HEK293T (cell line): ENCODE measurements at regions not wholly inside any gene's neighbourhood (a gene's known extent, or its start where the extent isn't known, plus 50 kb on each side); places are given as distances from the start of the nearest gene placed in this dataset.

ENCODE experiments used
- CTCF ChIA-PET: fragments of 350-600 bp; formaldehyde crosslinking; extraction: SDS; loops from one replicate; lab custom pipeline; 2021; ENCODE audit warnings: antibody characterized with exemption, inconsistent platforms; lab: Yijun Ruan, JAX
- POLR2A ChIA-PET: fragments of 350-600 bp; formaldehyde crosslinking; extraction: SDS; loops from one replicate; lab custom pipeline; 2020; ENCODE audit warnings: antibody characterized with exemption, inconsistent platforms; lab: Yijun Ruan, JAX
- DNase-seq: peaks from one replicate; pipeline ENCODE4 v3.0.0; 2012; ENCODE audit warnings: mixed read lengths; ENCODE audit errors: extremely low spot score
- ARNT ChIP-seq: fragments of 450-650 bp; IDR thresholded peaks from 2 replicates; pipeline ENCODE4 v1.6.1; 2017; ENCODE audit warnings: mild to moderate bottlenecking
- BHLHE40 ChIP-seq: fragments of 450-650 bp; IDR thresholded peaks from 2 replicates; pipeline ENCODE4 v1.6.1; 2016; ENCODE audit warnings: mild to moderate bottlenecking, moderate library complexity, borderline replicate concordance
- CTBP1 ChIP-seq: fragments of 450-650 bp; IDR thresholded peaks from 2 replicates; pipeline ENCODE4 v1.6.1; 2016; ENCODE audit warnings: borderline replicate concordance
- ELF4 ChIP-seq: fragments of 450-650 bp; IDR thresholded peaks from 2 replicates; pipeline ENCODE4 v1.6.1; 2017; ENCODE audit warnings: antibody characterized with exemption
- FOXA1 ChIP-seq: fragments of 450-650 bp; IDR thresholded peaks from 2 replicates; pipeline ENCODE4 v1.6.1; 2016; ENCODE audit warnings: mild to moderate bottlenecking
- FOXK2 ChIP-seq: fragments of 450-650 bp; IDR thresholded peaks from 2 replicates; pipeline ENCODE4 v1.6.1; 2016; ENCODE audit warnings: mild to moderate bottlenecking
- FOXM1 ChIP-seq: fragments of 450-650 bp; IDR thresholded peaks from 2 replicates; pipeline ENCODE4 v1.6.1; 2017; ENCODE audit warnings: mild to moderate bottlenecking, borderline replicate concordance
- HDGF ChIP-seq: fragments of 450-650 bp; IDR thresholded peaks from 2 replicates; pipeline ENCODE4 v1.6.1; 2017; ENCODE audit warnings: antibody characterized with exemption, borderline replicate concordance
- L3MBTL2 ChIP-seq: fragments of 450-650 bp; conservative IDR thresholded peaks from 2 replicates; pipeline ENCODE4 v1.6.1; 2016; ENCODE audit warnings: mild to moderate bottlenecking
- LEF1 ChIP-seq: fragments of 450-650 bp; IDR thresholded peaks from 2 replicates; pipeline ENCODE4 v1.6.1; 2017; ENCODE audit warnings: mild to moderate bottlenecking, borderline replicate concordance
- NFRKB ChIP-seq: fragments of 450-650 bp; IDR thresholded peaks from 2 replicates; pipeline ENCODE4 v1.6.1; 2016; ENCODE audit warnings: mild to moderate bottlenecking, moderate library complexity
- PKNOX1 ChIP-seq: fragments of 450-650 bp; IDR thresholded peaks from 2 replicates; pipeline ENCODE4 v1.6.1; 2016
- SP1 ChIP-seq: fragments of 450-650 bp; IDR thresholded peaks from 2 replicates; pipeline ENCODE4 v1.6.1; 2017
- SUZ12 ChIP-seq: fragments of 450-650 bp; IDR thresholded peaks from 2 replicates; pipeline ENCODE4 v1.6.1; 2016; ENCODE audit warnings: mild to moderate bottlenecking
- TARDBP ChIP-seq: fragments of 450-650 bp; IDR thresholded peaks from 2 replicates; pipeline ENCODE4 v1.6.1; 2016
- ZNF384 ChIP-seq: fragments of 450-650 bp; IDR thresholded peaks from 2 replicates; pipeline ENCODE4 v1.6.1; 2016

GRCh38 chr9:99441829-99442228 lies 219.7 kb downstream of the SEC61B start:
- ChIA-PET POLR2A (no interaction called here), CTCF (no interaction called here)
- DNase-seq: no peak
- TF ChIP-seq FOXK2 (no peak), L3MBTL2 (no peak), SUZ12 (no peak), PKNOX1 (no peak), CTBP1 (no peak), TARDBP (no peak), ZNF384 (no peak)

GRCh38 chr9:99445371-99445891 lies 223.3 kb downstream of the SEC61B start:
- TF ChIP-seq ELF4 (no peak), PKNOX1 (no peak), FOXM1 (no peak), ARNT (no peak), TARDBP (no peak), CTBP1 (no peak), ZNF384 (no peak), HDGF (no peak), BHLHE40 (no peak), SP1 (no peak)
- CTCF ChIA-PET: interaction anchor here (1.1 kb wide), 1 partner anchor 10 kb away, joined by 3 read pairs; no protein-coding TSS in a partner anchor

GRCh38 chr9:99445920-99446319 lies 223.8 kb downstream of the SEC61B start:
- ChIA-PET POLR2A (no interaction called here), CTCF (no interaction called here)
- TF ChIP-seq L3MBTL2 (no peak), TARDBP (no peak), ZNF384 (no peak), HDGF (no peak)
- DNase-seq: no peak

More at GRCh38 chr9:99445371-99445891, 223.3 kb downstream of the SEC61B start:
- POLR2A ChIA-PET: no interaction called here
- DNase-seq: no peak

GRCh38 chr9:99447951-99448350 lies 225.9 kb downstream of the SEC61B start:
- CTCF ChIA-PET: no interaction called here
- no peak for TF ChIP-seq FOXM1
- no peak for TF ChIP-seq LEF1
- no peak for TF ChIP-seq PKNOX1
- no peak for TF ChIP-seq ARNT
- TF ChIP-seq ELF4: no peak
- no peak for TF ChIP-seq SP1

GRCh38 chr9:99449726-99450125 lies 227.6 kb downstream of the SEC61B start:
- DNase-seq: no peak
- no peak for TF ChIP-seq SP1
- no peak for TF ChIP-seq BHLHE40
- TF ChIP-seq FOXK2: no peak
- TF ChIP-seq FOXM1: no peak
- TF ChIP-seq PKNOX1: no peak
- no peak for TF ChIP-seq HDGF
- no peak for TF ChIP-seq L3MBTL2
- TF ChIP-seq FOXA1: no peak
- no peak for TF ChIP-seq CTBP1
- no peak for TF ChIP-seq ARNT
- no peak for TF ChIP-seq ZNF384
- no peak for TF ChIP-seq LEF1
- TF ChIP-seq ELF4: no peak
- TF ChIP-seq SUZ12: no peak
- no peak for TF ChIP-seq TARDBP
- TF ChIP-seq NFRKB: no peak
- ChIA-PET CTCF (no interaction called here), POLR2A (no interaction called here)

More at GRCh38 chr9:99447951-99448350, 225.9 kb downstream of the SEC61B start:
- DNase-seq: no peak
- POLR2A ChIA-PET: no interaction called here

GRCh38 chr9:99451112-99451606 lies 229.1 kb downstream of the SEC61B start:
- no peak for DNase-seq
- ChIA-PET CTCF (interaction anchor here (0.6 kb wide), 1 partner anchor 28 kb away, joined by 4 read pairs; no protein-coding TSS in a partner anchor), POLR2A (no interaction called here)
- no peak for TF ChIP-seq ELF4
- no peak for TF ChIP-seq SUZ12
- no peak for TF ChIP-seq NFRKB
- TF ChIP-seq CTBP1: no peak
- TF ChIP-seq BHLHE40: no peak
- TF ChIP-seq L3MBTL2: no peak
- TF ChIP-seq LEF1: no peak
- TF ChIP-seq FOXM1: no peak
